ENCODE measurements at regions not wholly inside any gene's neighbourhood (a gene's known extent, or its start where the extent isn't known, plus 50 kb on each side); places are given as distances from the start of the nearest gene placed in this dataset.

DNA sequence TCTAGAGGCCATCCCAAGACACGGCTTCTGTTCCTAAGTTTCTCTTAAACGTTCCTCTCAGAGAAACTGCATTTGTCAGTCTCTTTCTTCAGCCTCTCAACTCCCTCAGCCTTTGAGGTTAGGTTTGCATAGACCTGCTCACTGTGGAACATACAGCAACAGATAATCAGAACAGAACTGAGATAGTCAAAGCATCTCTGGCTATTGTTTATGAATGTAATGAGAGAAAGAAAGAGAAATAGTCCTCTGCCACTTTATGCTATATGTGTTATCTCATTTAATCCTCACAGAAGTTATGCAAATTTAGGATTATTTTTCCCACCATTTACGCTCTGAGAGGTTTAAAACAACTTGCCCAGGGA, 190.6 kb downstream of the PHLDA1 start:
- ChIA-PET CTCF (no interaction called here), POLR2A (no interaction called here)
- H3K27ac Mint-ChIP-seq = no peak overlapping the region
- no peak for DNase-seq
- H3K27me3 Mint-ChIP-seq = peaks cover 6% of the 10 kb centered on the region
- H3K36me3 Mint-ChIP-seq (ENCODE audit: low read depth) = no peaks in the 10 kb centered on the region
- H3K4me1 Mint-ChIP-seq = no peaks in the 10 kb centered on the region
- TF ChIP-seq, protein P1, sequence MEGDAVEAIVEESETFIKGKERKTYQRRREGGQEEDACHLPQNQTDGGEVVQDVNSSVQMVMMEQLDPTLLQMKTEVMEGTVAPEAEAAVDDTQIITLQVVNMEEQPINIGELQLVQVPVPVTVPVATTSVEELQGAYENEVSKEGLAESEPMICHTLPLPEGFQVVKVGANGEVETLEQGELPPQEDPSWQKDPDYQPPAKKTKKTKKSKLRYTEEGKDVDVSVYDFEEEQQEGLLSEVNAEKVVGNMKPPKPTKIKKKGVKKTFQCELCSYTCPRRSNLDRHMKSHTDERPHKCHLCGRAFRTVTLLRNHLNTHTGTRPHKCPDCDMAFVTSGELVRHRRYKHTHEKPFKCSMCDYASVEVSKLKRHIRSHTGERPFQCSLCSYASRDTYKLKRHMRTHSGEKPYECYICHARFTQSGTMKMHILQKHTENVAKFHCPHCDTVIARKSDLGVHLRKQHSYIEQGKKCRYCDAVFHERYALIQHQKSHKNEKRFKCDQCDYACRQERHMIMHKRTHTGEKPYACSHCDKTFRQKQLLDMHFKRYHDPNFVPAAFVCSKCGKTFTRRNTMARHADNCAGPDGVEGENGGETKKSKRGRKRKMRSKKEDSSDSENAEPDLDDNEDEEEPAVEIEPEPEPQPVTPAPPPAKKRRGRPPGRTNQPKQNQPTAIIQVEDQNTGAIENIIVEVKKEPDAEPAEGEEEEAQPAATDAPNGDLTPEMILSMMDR (IDR thresholded peaks at IDR 0.05) = no peak
- H3K9me3 Mint-ChIP-seq = peaks cover 5% of the 10 kb centered on the region
- intact Hi-C loops (cut with micrococcal nuclease) = no loop called here
- ATAC-seq (ENCODE audit: low read depth) = no peak
- no peak overlapping the region for H3K4me3 Mint-ChIP-seq

DNA sequence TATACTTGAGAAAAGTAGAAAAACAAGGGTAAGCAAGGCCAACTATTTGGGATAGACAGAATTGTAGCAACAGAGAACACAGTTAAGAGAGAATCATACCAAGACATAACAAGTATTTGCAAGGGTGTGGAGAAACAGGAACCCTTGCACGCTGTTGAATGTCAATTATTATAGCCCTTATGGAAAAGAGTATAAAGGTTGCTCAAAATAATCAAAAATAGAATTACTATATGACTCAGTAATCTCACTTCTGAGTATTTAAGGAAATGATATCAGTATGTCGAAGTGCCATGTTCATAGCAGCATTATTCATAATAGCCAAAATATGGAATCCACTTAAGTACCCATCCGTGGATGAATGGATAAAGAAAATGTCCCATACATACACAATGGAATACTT, 193.3 kb downstream of the PHLDA1 start:
- Mint-ChIP-seq H3K4me3 (no peak overlapping the region), H3K4me1 (no peaks in the 10 kb centered on the region), H3K9me3 (peaks cover 3% of the 10 kb centered on the region), H3K36me3 (ENCODE audit: low read depth) (no peaks in the 10 kb centered on the region), H3K27ac (no peak overlapping the region), H3K27me3 (peaks cover 7% of the 10 kb centered on the region)
- ATAC-seq (ENCODE audit: low read depth) = no peak
- ChIA-PET POLR2A (no interaction called here), CTCF (no interaction called here)
- intact Hi-C loops (cut with micrococcal nuclease) = no loop called here
- TF ChIP-seq, protein P1 (IDR thresholded peaks at IDR 0.05) = no peak
- no peak for DNase-seq

DNA sequence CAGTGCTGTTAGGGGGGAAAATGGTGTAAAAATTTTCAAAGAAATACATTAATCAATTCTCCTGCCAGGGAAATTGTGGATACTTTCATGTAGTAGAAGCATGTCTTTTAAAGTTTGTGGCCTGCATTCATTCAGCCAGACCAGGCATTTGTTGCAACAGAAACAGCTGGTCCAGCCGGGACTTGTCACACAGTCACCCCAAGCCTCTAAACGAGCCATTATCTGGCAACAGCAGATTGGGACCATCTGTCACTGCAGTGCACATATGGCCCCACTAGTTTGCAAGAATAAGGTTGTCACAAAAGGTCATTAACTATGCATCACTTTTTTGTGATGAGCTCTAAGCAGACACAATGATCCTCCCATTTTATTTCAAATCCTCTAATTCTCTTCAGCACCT, 193.9 kb downstream of the PHLDA1 start:
- ChIA-PET CTCF (no interaction called here), POLR2A (no interaction called here)
- no peak overlapping the region for H3K27ac Mint-ChIP-seq
- DNase-seq (no peak), ATAC-seq (ENCODE audit: low read depth) (no peak)
- H3K36me3 Mint-ChIP-seq (ENCODE audit: low read depth) = no peaks in the 10 kb centered on the region
- peaks cover 7% of the 10 kb centered on the region for H3K27me3 Mint-ChIP-seq
- intact Hi-C loops (cut with micrococcal nuclease) = no loop called here
- H3K9me3 Mint-ChIP-seq = peaks cover 3% of the 10 kb centered on the region
- H3K4me1 Mint-ChIP-seq = no peaks in the 10 kb centered on the region
- no peak overlapping the region for H3K4me3 Mint-ChIP-seq
- TF ChIP-seq, protein P1 (IDR thresholded peaks at IDR 0.05) = no peak

DNA sequence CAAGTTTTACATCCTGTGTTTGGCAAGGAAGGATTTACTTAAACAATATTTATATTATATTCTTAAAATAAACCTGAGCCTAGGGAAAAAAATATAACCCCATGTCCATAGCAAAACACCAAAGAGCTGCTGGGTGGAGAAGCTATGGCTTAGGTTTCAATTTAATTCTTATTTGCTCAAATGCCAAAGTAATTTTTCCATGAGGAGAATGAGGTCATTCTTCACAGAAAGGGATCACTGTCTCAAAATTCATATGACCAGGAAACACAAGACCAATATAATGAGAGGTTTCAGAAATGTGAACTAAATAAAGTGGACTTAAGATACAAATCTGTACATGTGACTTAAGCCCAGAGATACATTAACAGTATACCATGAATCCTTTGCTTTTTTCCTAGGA, 195.0 kb downstream of the PHLDA1 start:
- Mint-ChIP-seq H3K9me3 (peaks cover 3% of the 10 kb centered on the region), H3K4me1 (no peaks in the 10 kb centered on the region), H3K27ac (no peak overlapping the region), H3K27me3 (peaks cover 7% of the 10 kb centered on the region), H3K36me3 (ENCODE audit: low read depth) (no peaks in the 10 kb centered on the region), H3K4me3 (no peak overlapping the region)
- POLR2A ChIA-PET = no interaction called here
- CTCF ChIA-PET = no interaction called here
- DNase-seq (no peak), ATAC-seq (ENCODE audit: low read depth) (no peak)
- TF ChIP-seq, protein P1 (IDR thresholded peaks at IDR 0.05) = no peak
- intact Hi-C loops (cut with micrococcal nuclease) = no loop called here

DNA sequence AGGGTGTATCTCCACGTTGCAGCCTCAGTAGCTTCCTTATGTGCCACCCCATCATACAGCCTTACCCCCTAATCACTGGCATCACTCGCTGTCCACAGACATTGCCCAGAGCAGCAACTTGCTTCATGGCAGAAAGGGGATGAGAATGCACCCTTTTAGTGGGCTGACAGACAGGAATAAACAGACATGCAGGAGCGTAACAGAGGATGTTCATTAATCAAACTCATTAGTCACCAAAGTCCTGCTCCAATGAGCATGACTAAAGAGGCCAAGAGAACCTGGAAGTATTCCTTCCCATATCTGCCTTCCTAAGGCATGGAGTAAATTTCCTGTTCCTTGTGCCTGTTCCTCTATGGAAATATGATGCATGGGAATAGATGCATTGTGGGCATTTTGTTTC, 197.0 kb downstream of the PHLDA1 start:
- peaks cover 4% of the 10 kb centered on the region for H3K27me3 Mint-ChIP-seq
- H3K9me3 Mint-ChIP-seq = peaks cover 3% of the 10 kb centered on the region
- CTCF ChIA-PET = interaction anchor here (0.6 kb wide), 1 partner anchor 94 kb away, joined by 3 read pairs; no protein-coding TSS in a partner anchor
- H3K36me3 Mint-ChIP-seq (ENCODE audit: low read depth) = no peaks in the 10 kb centered on the region
- no peak overlapping the region for H3K4me3 Mint-ChIP-seq
- POLR2A ChIA-PET = no interaction called here
- ATAC-seq (ENCODE audit: low read depth) (no peak), DNase-seq (no peak)
- TF ChIP-seq, protein P1 (IDR thresholded peaks at IDR 0.05) = no peak
- intact Hi-C loops (cut with micrococcal nuclease) = no loop called here
- H3K4me1 Mint-ChIP-seq = no peaks in the 10 kb centered on the region
- H3K27ac Mint-ChIP-seq = no peak overlapping the region
